ENCODE measurements at regions not wholly inside any gene's neighbourhood (a gene's known extent, or its start where the extent isn't known, plus 50 kb on each side); places are given as distances from the start of the nearest gene placed in this dataset.

DNA sequence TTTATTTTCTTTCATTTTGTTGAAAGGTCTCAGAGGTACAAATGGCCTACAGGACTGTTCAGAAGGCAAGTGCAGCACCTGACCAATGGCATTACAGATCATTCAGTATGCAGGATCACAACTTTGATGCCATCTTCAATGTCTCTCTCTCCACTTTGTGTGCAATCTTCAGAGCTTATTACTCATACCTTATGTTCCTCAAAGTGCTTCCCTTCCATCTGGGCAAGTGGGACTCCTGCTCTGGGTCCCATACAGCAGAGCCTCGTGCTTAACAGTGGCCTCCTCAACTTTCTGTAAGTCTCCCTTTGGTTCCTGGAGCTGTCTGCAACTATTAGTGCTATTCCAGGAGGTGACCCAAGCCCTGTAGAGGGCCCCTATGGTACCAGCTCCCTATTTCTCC, 358.4 kb upstream of the RPS23 start:
- ChIA-PET RAD21 (ENCODE audit: low non-redundant PET in 1 of 2, low total read pairs in 2 of 2, uncharacterized antibody in 2 of 2, unreplicated experiment in 2 of 2) (no interaction called here), POLR2A (no interaction called here), CTCF (no interaction called here)
- ATAC-seq (no peak), DNase-seq (ENCODE audit: low read depth, low spot score) (no peak)
- H4K20me1 ChIP-seq (ENCODE audit: insufficient read depth) = no peaks in the 10 kb centered on the region
- no peak overlapping the region for H3K9ac ChIP-seq (ENCODE audit: low read length)
- no peaks in the 10 kb centered on the region for H3K36me3 ChIP-seq (ENCODE audit: control insufficient read depth in 1 of 2, insufficient read depth in 2 of 2, low read length in 2 of 2)
- H3K4me3 ChIP-seq (replicated peaks in 1 of 2; ENCODE audit: low read depth in 1 of 2, low read length in 2 of 2) = no peak overlapping the region
- H3K4me1 ChIP-seq (ENCODE audit: control insufficient read depth in 1 of 2, insufficient read depth in 2 of 2, low read length in 2 of 2) = peaks cover 9 to 42% of the 10 kb centered on the region in 2 experiments
- H3K9me2 ChIP-seq (ENCODE audit: insufficient read depth) = no peaks in the 10 kb centered on the region
- H3K79me2 ChIP-seq (ENCODE audit: insufficient read depth, low read length) = no peaks in the 10 kb centered on the region
- no peak overlapping the region for H2AFZ ChIP-seq (ENCODE audit: low read depth, low read length, poor library complexity, severe bottlenecking)
- no TSS peak for BruUV-seq (replicated peaks)
- H3K27me3 ChIP-seq (ENCODE audit: insufficient read depth, low read length) = no peaks in the 10 kb centered on the region
- H3K9me3 ChIP-seq (ENCODE audit: control insufficient read depth in 1 of 2, insufficient read depth in 1 of 2, low read depth in 1 of 2, low read length in 2 of 2) = no peaks in the 10 kb centered on the region
- intact Hi-C loops (cut with micrococcal nuclease) = no loop called here
- no peak overlapping the region for H3K4me2 ChIP-seq (ENCODE audit: low read length)
- TF ChIP-seq SRF (IDR thresholded peaks at IDR 0.05; ENCODE audit: low read depth) = no peak
- TF ChIP-seq, protein P1, sequence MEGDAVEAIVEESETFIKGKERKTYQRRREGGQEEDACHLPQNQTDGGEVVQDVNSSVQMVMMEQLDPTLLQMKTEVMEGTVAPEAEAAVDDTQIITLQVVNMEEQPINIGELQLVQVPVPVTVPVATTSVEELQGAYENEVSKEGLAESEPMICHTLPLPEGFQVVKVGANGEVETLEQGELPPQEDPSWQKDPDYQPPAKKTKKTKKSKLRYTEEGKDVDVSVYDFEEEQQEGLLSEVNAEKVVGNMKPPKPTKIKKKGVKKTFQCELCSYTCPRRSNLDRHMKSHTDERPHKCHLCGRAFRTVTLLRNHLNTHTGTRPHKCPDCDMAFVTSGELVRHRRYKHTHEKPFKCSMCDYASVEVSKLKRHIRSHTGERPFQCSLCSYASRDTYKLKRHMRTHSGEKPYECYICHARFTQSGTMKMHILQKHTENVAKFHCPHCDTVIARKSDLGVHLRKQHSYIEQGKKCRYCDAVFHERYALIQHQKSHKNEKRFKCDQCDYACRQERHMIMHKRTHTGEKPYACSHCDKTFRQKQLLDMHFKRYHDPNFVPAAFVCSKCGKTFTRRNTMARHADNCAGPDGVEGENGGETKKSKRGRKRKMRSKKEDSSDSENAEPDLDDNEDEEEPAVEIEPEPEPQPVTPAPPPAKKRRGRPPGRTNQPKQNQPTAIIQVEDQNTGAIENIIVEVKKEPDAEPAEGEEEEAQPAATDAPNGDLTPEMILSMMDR (IDR thresholded peaks at IDR 0.05 in 2 of 3, conservative IDR thresholded peaks at IDR 0.05 in 1 of 3; ENCODE audit: borderline replicate concordance in 1 of 3, insufficient read depth in 1 of 3, low read depth in 2 of 3, low read length in 2 of 3) = no peak
- TF ChIP-seq YY1 (IDR thresholded peaks at IDR 0.05; ENCODE audit: extremely low read depth, insufficient replicate concordance, low read depth, low read length) = no peak
- TF ChIP-seq POLR2A (IDR thresholded peaks at IDR 0.05; ENCODE audit: borderline replicate concordance, extremely low read depth, insufficient read depth, insufficient read length) = no peak
- no peak for TF ChIP-seq SIN3A (IDR thresholded peaks at IDR 0.05; ENCODE audit: low read depth)
- no peak for TF ChIP-seq POLR2AphosphoS5 (IDR thresholded peaks at IDR 0.05; ENCODE audit: low read depth, low read length)
- TF ChIP-seq EGR1 (IDR thresholded peaks at IDR 0.05; ENCODE audit: low read depth) = no peak
- TF ChIP-seq, protein P2, sequence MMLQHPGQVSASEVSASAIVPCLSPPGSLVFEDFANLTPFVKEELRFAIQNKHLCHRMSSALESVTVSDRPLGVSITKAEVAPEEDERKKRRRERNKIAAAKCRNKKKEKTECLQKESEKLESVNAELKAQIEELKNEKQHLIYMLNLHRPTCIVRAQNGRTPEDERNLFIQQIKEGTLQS (IDR thresholded peaks at IDR 0.05) = no peak
- TF ChIP-seq, protein P3, sequence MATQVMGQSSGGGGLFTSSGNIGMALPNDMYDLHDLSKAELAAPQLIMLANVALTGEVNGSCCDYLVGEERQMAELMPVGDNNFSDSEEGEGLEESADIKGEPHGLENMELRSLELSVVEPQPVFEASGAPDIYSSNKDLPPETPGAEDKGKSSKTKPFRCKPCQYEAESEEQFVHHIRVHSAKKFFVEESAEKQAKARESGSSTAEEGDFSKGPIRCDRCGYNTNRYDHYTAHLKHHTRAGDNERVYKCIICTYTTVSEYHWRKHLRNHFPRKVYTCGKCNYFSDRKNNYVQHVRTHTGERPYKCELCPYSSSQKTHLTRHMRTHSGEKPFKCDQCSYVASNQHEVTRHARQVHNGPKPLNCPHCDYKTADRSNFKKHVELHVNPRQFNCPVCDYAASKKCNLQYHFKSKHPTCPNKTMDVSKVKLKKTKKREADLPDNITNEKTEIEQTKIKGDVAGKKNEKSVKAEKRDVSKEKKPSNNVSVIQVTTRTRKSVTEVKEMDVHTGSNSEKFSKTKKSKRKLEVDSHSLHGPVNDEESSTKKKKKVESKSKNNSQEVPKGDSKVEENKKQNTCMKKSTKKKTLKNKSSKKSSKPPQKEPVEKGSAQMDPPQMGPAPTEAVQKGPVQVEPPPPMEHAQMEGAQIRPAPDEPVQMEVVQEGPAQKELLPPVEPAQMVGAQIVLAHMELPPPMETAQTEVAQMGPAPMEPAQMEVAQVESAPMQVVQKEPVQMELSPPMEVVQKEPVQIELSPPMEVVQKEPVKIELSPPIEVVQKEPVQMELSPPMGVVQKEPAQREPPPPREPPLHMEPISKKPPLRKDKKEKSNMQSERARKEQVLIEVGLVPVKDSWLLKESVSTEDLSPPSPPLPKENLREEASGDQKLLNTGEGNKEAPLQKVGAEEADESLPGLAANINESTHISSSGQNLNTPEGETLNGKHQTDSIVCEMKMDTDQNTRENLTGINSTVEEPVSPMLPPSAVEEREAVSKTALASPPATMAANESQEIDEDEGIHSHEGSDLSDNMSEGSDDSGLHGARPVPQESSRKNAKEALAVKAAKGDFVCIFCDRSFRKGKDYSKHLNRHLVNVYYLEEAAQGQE (IDR thresholded peaks at IDR 0.05; ENCODE audit: low read depth) = no peak
- TF ChIP-seq ELF1 (IDR thresholded peaks at IDR 0.05; ENCODE audit: borderline replicate concordance, low read depth) = no peak
- no peak for TF ChIP-seq FOSL1 (IDR thresholded peaks at IDR 0.05; ENCODE audit: low read depth)
- TF ChIP-seq ZFX (IDR thresholded peaks at IDR 0.05) = no peak
- no peak overlapping the region for H3K27ac ChIP-seq (ENCODE audit: low read depth, low read length)
